CD14-positive monocyte (primary cell): ENCODE measurements at regions not wholly inside any gene's neighbourhood (a gene's known extent, or its start where the extent isn't known, plus 50 kb on each side); places are given as distances from the start of the nearest gene placed in this dataset.

Experiments
- DNase-seq, 3 donors: peaks; one replicate each; pipeline ENCODE4 v3.0.0-alpha.2; 2011 to 2022
- H2AFZ ChIP-seq: 2 replicates; pipeline ENCODE4 v1.6.0; 2012; ENCODE audit warnings: mild to moderate bottlenecking, low read depth, low read length, inconsistent platforms; ENCODE audit not compliant: insufficient read depth, poor library complexity, severe bottlenecking
- H3K27ac ChIP-seq, 2 donors: 1 replicate in 1 of 2; 2 replicates in 1 of 2; pipeline ENCODE4 v1.5.1; 2012 to 2013; ENCODE audit warnings: low read length in 2 of 2, control low read depth in 1 of 2, inconsistent platforms in 1 of 2, low read depth in 1 of 2, mild to moderate bottlenecking in 1 of 2
- H3K27me3 ChIP-seq, 2 donors: one replicate each; pipeline versions ENCODE4 v1.6.0 to v1.6.1; 2011 to 2013; ENCODE audit warnings: low read length in 2 of 2; ENCODE audit not compliant: control insufficient read depth in 2 of 2, insufficient read depth in 2 of 2
- H3K36me3 ChIP-seq, 2 donors: replicated peaks in 1 of 2; 1 replicate in 1 of 2; 2 replicates in 1 of 2; pipeline versions ENCODE4 v1.5.1 to v1.6.1; 2012 to 2013; ENCODE audit warnings: low read length in 2 of 2, control low read depth in 1 of 2, inconsistent platforms in 1 of 2, mild to moderate bottlenecking in 1 of 2; ENCODE audit not compliant: insufficient read depth in 2 of 2, control insufficient read depth in 1 of 2
- H3K4me1 ChIP-seq, 2 donors: 1 replicate in 1 of 2; 2 replicates in 1 of 2; pipeline versions ENCODE4 v1.5.1 to v1.6.1; 2012 to 2013; ENCODE audit warnings: low read length in 2 of 2, control low read depth in 1 of 2, inconsistent platforms in 1 of 2, mild to moderate bottlenecking in 1 of 2, moderate library complexity in 1 of 2; ENCODE audit not compliant: insufficient read depth in 2 of 2, control insufficient read depth in 1 of 2
- H3K4me2 ChIP-seq: replicated peaks from 2 replicates; pipeline ENCODE3; 2012; ENCODE audit warnings: low read length, moderate library complexity, mild to moderate bottlenecking; ENCODE audit not compliant: poor library complexity, severe bottlenecking; ENCODE audit errors: extremely low read depth
- H3K4me3 ChIP-seq, 3 experiments: fragments of 200-600 bp in 1 of 3; sonication (generic) in 1 of 3; replicated peaks in 1 of 3; 1 replicate in 2 of 3; 2 replicates in 1 of 3; pipeline ENCODE4 v1.5.1; 2011 to 2013; ENCODE audit warnings: low read length in 3 of 3, mild to moderate bottlenecking in 3 of 3, control low read depth in 2 of 3, low read depth in 2 of 3, inconsistent platforms in 1 of 3, moderate library complexity in 1 of 3
- H3K79me2 ChIP-seq: 2 replicates; pipeline ENCODE4 v1.6.0; 2012; ENCODE audit warnings: mild to moderate bottlenecking, control low read depth, inconsistent platforms, low read length, moderate library complexity; ENCODE audit not compliant: insufficient read depth
- H3K9ac ChIP-seq: 2 replicates; pipeline ENCODE4 v1.6.0; 2017; ENCODE audit warnings: low read length, mild to moderate bottlenecking; ENCODE audit not compliant: insufficient read depth, poor library complexity, severe bottlenecking
- H3K9me3 ChIP-seq, 2 donors: replicated peaks in 1 of 2; 1 replicate in 1 of 2; 2 replicates in 1 of 2; pipeline versions ENCODE4 v1.5.1 to v1.6.1; 2012 to 2013; ENCODE audit warnings: low read length in 2 of 2, control low read depth in 1 of 2; ENCODE audit not compliant: control insufficient read depth in 1 of 2, insufficient read depth in 1 of 2
- H4K20me1 ChIP-seq: 2 replicates; pipeline ENCODE4 v1.6.0; 2012; ENCODE audit warnings: mild to moderate bottlenecking, low read length, control low read depth, moderate library complexity; ENCODE audit not compliant: insufficient read depth
- H3K27ac Mint-ChIP-seq, 7 donors: one replicate each; pipeline ENCODE4 v1.8.0; 2020; ENCODE audit warnings: mild to moderate bottlenecking in 7 of 7, mixed read lengths in 7 of 7, moderate library complexity in 6 of 7, inconsistent platforms in 2 of 7
- H3K27me3 Mint-ChIP-seq, 3 donors: one replicate each; pipeline ENCODE4 v1.8.0; 2021 to 2022; ENCODE audit warnings: low read depth in 3 of 3, mild to moderate bottlenecking in 3 of 3, mixed read lengths in 3 of 3, moderate library complexity in 3 of 3, inconsistent platforms in 1 of 3
- H3K36me3 Mint-ChIP-seq, 2 donors: one replicate each; pipeline ENCODE4 v1.8.0; 2020; ENCODE audit warnings: mixed read lengths in 2 of 2, inconsistent platforms in 1 of 2, mild to moderate bottlenecking in 1 of 2
- H3K4me1 Mint-ChIP-seq: one replicate; pipeline ENCODE4 v1.8.0; 2020; ENCODE audit warnings: mild to moderate bottlenecking, mixed read lengths
- H3K4me3 Mint-ChIP-seq, 2 donors: one replicate each; pipeline ENCODE4 v1.8.0; 2020; ENCODE audit warnings: mild to moderate bottlenecking in 2 of 2, mixed read lengths in 2 of 2, moderate library complexity in 1 of 2
- H3K9me3 Mint-ChIP-seq, 7 donors: one replicate each; pipeline ENCODE4 v1.8.0; 2020 to 2022; ENCODE audit warnings: mixed read lengths in 7 of 7, mild to moderate bottlenecking in 6 of 7, moderate library complexity in 6 of 7, inconsistent platforms in 2 of 7
- WGBS: methylation state at CpG from one replicate; pipeline ENCODE4 v1.1.5; 2013; ENCODE audit warnings: missing lambda C conversion rate; ENCODE audit not compliant: insufficient coverage; 5-methylcytosine and 5-hydroxymethylcytosine counted together
- intact Hi-C, 2 donors: fragments of 100-400 bp; cut with micrococcal nuclease; formaldehyde crosslinking; loops; one replicate each; pipeline versions ENCODE4 v1.15.0 to v1.15.1; 2023
- TF ChIP-seq, protein P1 (sequence below): fragments of 200-600 bp; IDR thresholded peaks from one replicate; pipeline ENCODE4 v1.8.0; 2022; ENCODE audit warnings: antibody characterized with exemption, mild to moderate bottlenecking

DNA sequence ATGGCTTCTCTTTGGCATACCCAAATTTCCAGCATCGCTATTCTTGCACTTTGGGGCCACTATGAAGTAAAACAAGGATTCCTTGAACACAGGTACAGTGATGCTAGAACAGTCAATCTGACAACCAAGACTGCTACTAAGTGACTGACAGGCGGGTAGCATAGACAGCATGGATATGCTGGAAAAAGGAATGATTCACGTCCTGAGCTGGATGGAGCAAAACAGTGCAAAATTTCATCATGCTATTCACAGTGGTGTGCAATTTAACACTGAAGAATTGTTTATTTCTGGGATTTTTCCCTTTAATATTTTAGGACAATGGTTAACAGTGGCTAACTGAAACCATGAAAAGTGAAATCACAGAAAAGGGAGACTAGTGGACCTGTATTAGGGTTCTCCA is 1511.2 kb upstream of the ZEB2 start:
- Histone ChIP-seq H4K20me1 (no peaks in the 10 kb centered on the region), H3K4me1 (no peaks in the 10 kb centered on the region), H3K4me2 (no peak overlapping the region), H3K27me3 (no peaks in the 10 kb centered on the region), H3K9ac (no peak overlapping the region), H3K79me2 (no peaks in the 10 kb centered on the region), H3K36me3 (no peaks in the 10 kb centered on the region), H2AFZ (no peak overlapping the region), H3K4me3 (no peak overlapping the region), H3K9me3 (no peaks in the 10 kb centered on the region), H3K27ac (no peak overlapping the region)
- DNase-seq = no peak
- peaks cover 0 to 5% (median 0%) of the 10 kb centered on the region in 3 donors for H3K27me3 Mint-ChIP-seq
- no peaks in the 10 kb centered on the region for H3K4me1 Mint-ChIP-seq
- WGBS = 100% methylated on average over 1 of the region's 3 CpGs
- H3K27ac Mint-ChIP-seq = no peak overlapping the region
- intact Hi-C loops = no loop called here
- TF ChIP-seq, protein P1, sequence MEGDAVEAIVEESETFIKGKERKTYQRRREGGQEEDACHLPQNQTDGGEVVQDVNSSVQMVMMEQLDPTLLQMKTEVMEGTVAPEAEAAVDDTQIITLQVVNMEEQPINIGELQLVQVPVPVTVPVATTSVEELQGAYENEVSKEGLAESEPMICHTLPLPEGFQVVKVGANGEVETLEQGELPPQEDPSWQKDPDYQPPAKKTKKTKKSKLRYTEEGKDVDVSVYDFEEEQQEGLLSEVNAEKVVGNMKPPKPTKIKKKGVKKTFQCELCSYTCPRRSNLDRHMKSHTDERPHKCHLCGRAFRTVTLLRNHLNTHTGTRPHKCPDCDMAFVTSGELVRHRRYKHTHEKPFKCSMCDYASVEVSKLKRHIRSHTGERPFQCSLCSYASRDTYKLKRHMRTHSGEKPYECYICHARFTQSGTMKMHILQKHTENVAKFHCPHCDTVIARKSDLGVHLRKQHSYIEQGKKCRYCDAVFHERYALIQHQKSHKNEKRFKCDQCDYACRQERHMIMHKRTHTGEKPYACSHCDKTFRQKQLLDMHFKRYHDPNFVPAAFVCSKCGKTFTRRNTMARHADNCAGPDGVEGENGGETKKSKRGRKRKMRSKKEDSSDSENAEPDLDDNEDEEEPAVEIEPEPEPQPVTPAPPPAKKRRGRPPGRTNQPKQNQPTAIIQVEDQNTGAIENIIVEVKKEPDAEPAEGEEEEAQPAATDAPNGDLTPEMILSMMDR = no peak
- H3K9me3 Mint-ChIP-seq = peaks cover 2 to 8% (median 6%) of the 10 kb centered on the region in 7 donors
- no peaks in the 10 kb centered on the region for H3K36me3 Mint-ChIP-seq
- H3K4me3 Mint-ChIP-seq = no peak overlapping the region

- Histone ChIP-seq H3K4me2 (no peak overlapping the region), H3K9ac (no peak overlapping the region), H3K4me1 (no peaks in the 10 kb centered on the region), H3K36me3 (no peaks in the 10 kb centered on the region), H3K9me3 (no peaks in the 10 kb centered on the region), H2AFZ (no peak overlapping the region), H3K4me3 (no peak overlapping the region), H4K20me1 (no peaks in the 10 kb centered on the region), H3K27ac (no peak overlapping the region), H3K27me3 (no peaks in the 10 kb centered on the region), H3K79me2 (no peaks in the 10 kb centered on the region)
- peaks cover 2 to 8% (median 6%) of the 10 kb centered on the region in 7 donors for H3K9me3 Mint-ChIP-seq
- H3K27me3 Mint-ChIP-seq = peaks cover 0 to 5% (median 0%) of the 10 kb centered on the region in 3 donors
- TF ChIP-seq, protein P1 = no peak
- intact Hi-C loops = no loop called here
- no peak for DNase-seq
- no peaks in the 10 kb centered on the region for H3K36me3 Mint-ChIP-seq
- no peak overlapping the region for H3K27ac Mint-ChIP-seq
- no peak overlapping the region for H3K4me3 Mint-ChIP-seq
- H3K4me1 Mint-ChIP-seq = no peaks in the 10 kb centered on the region
- no CpG with 5 or more reads among the region's 2 CpGs for WGBS
Observed at GRCh38 chr2:146027156-146027555, 1507.2 kb upstream of the ZEB2 start.
